Stimulated activated CD8-positive, alpha-beta memory T cell treated with anti-CD3 and anti-CD28 coated beads, Interleukin-7, amount 100 ng/mL, for 4 hours (primary cell): ENCODE measurements at regions not wholly inside any gene's neighbourhood (a gene's known extent, or its start where the extent isn't known, plus 50 kb on each side); places are given as distances from the start of the nearest gene placed in this dataset.

ENCODE experiments used
- DNase-seq, 2 donors: peaks; one replicate each; pipeline ENCODE4 v3.0.0-alpha.2; 2020; ENCODE audit warnings: low read depth in 2 of 2

GRCh38 chr18:32544088-32544487 lies 73.4 kb upstream of the GAREM1 start:
- no peak for DNase-seq

- no peak for DNase-seq
Measured at GRCh38 chr18:32542221-32542798, 71.6 kb upstream of the GAREM1 start.

DNA sequence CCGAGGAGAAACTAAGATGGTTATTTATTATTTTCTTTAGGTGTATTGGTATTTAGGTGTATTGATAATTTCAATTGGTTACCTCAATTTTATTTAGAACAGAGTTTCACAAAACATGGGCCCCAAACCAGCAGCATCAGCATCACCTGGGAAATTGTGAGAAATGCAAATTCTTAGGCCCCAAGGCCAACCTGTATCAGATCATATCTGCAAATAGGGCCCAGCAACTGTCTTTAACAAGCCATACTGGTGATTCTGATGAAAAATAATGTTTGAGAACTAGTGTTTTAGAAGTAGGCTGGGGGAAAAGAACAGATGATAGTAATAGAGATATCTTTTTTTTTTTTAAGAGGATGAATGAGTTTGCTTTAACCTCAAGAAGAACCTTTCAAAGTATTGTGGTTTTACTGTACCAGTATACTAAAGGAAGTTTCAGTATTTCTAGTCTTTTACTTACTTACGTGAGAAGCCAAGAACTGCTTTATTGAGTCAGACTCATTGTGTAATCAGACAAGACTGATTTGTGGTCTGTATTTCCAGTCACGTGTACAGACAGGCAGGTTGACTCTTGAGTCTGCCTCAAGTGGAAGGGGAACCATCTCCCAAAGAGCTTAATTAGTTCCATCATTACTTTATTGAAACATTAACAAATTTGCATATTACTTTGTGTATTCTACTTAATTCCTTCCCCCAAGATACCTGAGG lies 60.4 kb upstream of the GAREM1 start:
- DNase-seq, result no peak

- DNase-seq, result no peak
Measured at GRCh38 chr18:32529722-32530420, 59.2 kb upstream of the GAREM1 start.

GRCh38 chr18:32520771-32521170 lies 50.1 kb upstream of the GAREM1 start:
- DNase-seq, result no peak
